ENCODE measurements at regions not wholly inside any gene's neighbourhood (a gene's known extent, or its start where the extent isn't known, plus 50 kb on each side); places are given as distances from the start of the nearest gene placed in this dataset.

DNA sequence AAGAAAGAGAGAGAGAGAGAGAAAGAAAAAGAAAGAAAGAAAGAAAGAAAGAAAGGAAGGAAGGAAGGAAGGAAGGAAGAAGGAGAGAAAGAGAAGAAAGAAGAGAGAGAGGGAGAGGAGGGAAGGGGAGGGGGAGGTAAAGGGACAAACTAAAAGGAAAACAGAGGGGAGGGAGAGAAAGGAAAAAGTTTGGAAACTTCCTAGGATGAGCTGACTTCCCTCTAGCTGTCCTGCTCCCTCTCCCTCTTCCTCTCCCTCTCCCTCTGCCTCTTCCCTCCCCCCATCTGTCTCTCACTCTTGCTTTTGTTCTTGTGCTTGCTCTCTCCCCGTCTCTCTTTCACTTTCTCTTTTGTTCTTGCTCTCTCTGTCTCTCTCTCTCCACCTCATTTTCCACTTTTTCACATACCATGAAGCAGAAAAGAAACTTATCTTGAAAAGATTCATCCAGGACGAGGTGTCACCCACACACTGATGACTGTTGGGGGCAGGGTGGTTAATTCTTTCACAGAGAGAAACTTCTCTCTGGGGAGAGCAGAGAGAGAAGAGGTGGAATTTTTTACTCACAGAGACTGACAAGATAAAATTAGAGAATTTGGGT, 56.4 kb upstream of the DUSP22 start:
- TF ChIP-seq, protein P1, sequence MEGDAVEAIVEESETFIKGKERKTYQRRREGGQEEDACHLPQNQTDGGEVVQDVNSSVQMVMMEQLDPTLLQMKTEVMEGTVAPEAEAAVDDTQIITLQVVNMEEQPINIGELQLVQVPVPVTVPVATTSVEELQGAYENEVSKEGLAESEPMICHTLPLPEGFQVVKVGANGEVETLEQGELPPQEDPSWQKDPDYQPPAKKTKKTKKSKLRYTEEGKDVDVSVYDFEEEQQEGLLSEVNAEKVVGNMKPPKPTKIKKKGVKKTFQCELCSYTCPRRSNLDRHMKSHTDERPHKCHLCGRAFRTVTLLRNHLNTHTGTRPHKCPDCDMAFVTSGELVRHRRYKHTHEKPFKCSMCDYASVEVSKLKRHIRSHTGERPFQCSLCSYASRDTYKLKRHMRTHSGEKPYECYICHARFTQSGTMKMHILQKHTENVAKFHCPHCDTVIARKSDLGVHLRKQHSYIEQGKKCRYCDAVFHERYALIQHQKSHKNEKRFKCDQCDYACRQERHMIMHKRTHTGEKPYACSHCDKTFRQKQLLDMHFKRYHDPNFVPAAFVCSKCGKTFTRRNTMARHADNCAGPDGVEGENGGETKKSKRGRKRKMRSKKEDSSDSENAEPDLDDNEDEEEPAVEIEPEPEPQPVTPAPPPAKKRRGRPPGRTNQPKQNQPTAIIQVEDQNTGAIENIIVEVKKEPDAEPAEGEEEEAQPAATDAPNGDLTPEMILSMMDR (IDR thresholded peaks at IDR 0.05) = no peak
- no peak for TF ChIP-seq POLR2A (IDR thresholded peaks at IDR 0.05)
